Middle frontal gyrus (tissue), 1 donor: ENCODE measurements at regions not wholly inside any gene's neighbourhood (a gene's known extent, or its start where the extent isn't known, plus 50 kb on each side); places are given as distances from the start of the nearest gene placed in this dataset.

Source experiments
- DNase-seq: peaks from one replicate; pipeline ENCODE4 v3.0.0-alpha.2; 2015; ENCODE audit warnings: low spot score; ENCODE audit errors: extremely low spot score

- no peak for DNase-seq
Observed at GRCh38 chr1:57882072-57882471, 458.2 kb upstream of the DAB1 start.

DNA sequence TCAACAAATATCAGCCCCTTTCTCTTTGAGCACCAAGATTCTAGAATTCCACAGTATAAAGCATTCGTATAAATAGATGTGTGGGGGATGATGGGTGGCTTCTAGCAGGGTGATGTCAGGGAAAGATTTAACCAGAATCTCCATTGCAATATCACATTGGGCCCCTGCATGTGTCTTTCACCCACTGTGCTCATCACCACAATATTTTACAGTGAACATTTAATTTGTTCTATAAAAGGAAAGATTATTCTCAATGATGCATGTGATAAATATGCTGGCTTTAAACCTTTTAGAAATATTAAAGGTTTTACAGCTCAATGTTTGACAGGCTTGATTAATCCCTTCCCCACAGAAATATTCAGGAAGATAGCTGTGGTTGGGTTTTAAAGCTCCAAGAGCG lies 457.8 kb upstream of the DAB1 start:
- DNase-seq = no peak

GRCh38 chr1:57879700-57880099 lies 455.8 kb upstream of the DAB1 start:
- DNase-seq = no peak

GRCh38 chr1:57874418-57874877 lies 450.6 kb upstream of the DAB1 start:
- no peak for DNase-seq

DNA sequence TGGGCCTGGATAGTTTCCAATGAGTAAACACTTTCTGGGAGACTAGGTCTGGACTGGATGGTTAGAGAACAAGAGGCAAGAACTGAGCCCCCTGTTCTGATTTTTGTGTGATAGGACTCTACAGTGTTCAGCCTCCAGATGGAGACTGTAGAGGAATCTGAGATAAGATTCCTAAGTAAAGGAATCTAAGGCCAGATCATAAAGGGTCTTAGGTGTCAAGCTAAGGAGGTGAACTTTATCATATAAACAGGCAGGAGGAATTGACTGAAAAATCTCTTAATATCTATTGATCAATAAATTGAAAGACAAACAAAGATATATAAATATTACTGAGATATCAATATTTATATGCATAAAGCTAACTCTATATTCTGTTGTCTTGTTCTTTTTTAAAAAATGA lies 449.1 kb upstream of the DAB1 start:
- no peak for DNase-seq

GRCh38 chr1:57868908-57869307 lies 445.0 kb upstream of the DAB1 start:
- DNase-seq = no peak

GRCh38 chr1:57868239-57868638 lies 444.4 kb upstream of the DAB1 start:
- DNase-seq = no peak

DNA sequence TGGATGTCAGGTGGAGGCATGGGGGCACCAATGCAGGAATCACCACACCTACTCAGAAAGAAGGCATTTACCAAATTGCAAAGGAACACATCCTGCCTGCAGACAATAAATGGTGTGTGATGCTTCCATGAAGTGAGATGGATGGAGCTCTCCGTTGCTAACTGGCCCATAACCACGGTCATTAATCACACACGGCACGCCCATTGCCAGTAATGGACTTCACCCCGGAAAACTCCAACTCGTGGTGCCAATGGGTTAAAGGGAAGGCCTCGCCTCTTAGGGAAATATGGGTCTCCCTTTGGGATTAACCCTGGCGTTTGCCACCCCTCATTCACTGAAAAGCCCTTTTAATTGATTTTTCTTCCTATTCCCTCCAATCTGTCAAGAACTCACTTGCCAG lies 443.1 kb upstream of the DAB1 start:
- DNase-seq = no peak

- DNase-seq = no peak
Observed at GRCh38 chr1:57860931-57861565, 437.2 kb upstream of the DAB1 start.

DNA sequence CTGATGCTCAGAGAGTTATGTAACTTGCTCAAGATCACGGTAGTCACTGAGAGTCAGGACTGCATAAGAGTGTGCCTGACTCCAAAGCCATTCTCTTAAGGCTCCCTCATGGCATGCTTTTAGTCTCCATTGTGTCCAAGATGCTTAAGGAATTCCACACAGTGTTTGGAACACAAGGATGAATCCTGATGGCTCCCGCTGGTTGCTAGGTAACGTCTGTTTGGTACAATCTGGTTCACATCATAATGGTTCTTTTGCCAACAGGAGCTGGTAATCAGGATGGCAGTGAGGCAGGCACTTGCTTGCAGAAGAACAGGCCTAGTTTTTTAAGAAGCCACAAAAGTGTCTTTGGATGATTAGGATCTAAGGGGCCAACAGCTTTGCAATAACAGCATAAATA lies 436.5 kb upstream of the DAB1 start:
- peak; percentile 20 for DNase-seq

DNA sequence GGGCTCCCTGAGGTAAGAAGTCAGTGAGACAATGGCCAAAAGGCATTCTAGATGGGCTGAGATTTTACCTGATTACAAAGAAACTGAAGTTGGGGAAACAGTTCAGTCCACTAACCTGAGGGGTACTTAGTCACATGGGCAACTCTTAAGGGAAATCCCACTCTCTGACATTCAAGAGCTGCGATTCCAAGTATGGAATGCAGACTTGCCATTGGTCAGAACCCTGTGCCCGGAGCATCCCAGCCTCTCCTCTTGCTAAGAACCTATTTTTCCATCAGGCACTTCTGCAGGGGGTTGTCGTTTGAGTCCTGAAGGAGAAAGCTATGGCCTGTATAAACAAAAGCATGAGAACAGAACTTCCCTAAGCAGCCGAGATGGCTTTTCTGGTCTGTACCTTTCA lies 434.9 kb upstream of the DAB1 start:
- DNase-seq = no peak

DNA sequence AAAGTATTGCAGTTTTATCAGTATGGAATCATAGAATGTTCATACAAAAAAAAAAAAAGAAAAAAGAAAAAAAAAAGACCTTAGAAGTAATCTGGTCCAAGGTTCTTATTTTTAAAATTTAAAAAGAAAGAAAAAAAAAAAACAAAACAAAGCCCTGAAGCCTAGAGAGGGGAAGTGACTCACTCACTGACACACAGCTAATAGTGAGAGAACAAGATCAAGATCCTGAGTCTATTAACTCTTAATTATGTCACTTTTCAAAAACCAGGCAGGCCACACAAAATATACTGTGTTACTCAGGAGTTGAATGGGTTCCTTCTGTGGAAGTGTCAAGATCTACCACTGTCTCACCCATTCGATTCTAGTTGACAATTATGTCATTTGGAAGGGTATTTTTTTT lies 433.9 kb upstream of the DAB1 start:
- no peak for DNase-seq

- no peak for DNase-seq
Observed at GRCh38 chr1:57854436-57854835, 430.6 kb upstream of the DAB1 start.

GRCh38 chr1:57850176-57850940 lies 426.5 kb upstream of the DAB1 start:
- no peak for DNase-seq

DNA sequence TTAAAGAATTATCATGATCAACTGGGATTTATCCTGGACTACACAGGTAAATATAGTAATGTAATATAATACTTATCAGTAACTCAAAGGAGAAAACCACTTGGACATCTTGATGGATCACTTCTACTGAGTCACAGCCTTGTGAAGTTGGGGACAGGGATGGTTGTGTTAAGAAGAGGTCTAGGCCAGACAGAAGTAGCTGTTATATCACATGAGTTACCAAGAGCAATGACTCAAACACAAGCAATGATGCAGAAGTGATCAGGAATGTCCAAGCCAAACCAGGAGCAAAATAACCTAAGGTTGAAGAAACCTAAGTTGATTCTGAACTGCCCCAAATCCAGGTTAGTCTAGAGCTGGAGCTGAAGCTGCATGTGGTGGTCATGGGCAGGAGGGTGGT lies 424.5 kb upstream of the DAB1 start:
- no peak for DNase-seq

DNA sequence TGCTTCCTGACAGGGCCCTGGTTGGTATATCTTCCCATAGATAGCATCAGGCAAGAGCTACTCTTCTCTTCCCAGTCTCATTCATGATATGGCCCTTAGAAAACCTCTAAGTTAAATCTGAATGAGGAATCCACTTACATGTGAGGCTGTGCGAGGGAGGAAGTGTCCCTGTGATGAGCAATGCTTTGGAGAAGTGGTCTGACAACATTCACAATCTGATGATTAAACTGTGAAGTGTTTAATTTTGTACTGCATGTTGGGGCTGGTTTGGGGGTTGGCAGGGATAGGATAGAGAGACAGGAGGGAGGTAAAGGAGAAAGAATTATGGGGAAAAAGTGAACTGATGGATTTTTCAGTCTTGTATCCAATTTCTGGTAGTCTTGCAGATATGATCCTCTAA lies 421.2 kb upstream of the DAB1 start:
- no peak for DNase-seq

- DNase-seq = no peak
Observed at GRCh38 chr1:57844382-57844980, 420.6 kb upstream of the DAB1 start.

DNA sequence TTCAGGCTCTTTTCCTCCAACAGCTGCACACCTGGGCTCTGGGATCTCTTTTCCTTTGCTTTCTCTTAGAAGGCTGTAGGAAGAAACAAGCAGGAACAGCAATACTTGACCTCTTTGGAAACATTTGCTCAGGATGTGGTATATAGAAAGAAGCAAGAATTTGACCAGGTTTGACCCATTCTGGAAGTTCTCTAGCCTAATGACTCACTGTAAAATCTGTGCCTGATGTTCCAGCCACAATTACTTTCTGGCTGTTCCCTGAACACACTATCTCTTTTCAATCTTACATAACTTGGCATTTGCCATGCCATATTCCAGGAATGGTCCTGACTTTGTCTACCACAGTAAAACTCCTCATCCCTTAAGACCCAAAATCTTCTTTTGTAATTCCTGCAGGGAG lies 419.9 kb upstream of the DAB1 start:
- no peak for DNase-seq

DNA sequence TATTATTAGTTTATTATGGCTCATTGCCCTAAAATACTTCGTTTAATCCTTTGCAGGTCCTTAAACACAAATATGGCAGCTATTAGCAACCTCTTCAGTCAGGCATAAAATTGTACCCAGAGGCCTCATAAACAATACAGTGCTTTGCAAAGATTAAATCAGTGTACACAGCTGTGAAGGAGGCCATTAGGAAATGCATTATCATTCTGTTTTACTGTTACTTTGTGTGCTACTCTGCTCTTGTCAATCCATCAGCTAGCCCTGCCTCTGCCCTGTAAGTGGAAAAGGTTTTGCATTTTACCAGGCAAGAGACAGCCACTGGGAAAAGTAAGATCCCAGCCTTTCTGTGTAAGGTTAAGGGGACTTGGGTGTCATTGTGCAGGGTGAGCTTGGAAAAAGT lies 415.7 kb upstream of the DAB1 start:
- DNase-seq = no peak

GRCh38 chr1:57839067-57839466 lies 415.2 kb upstream of the DAB1 start:
- DNase-seq = no peak

GRCh38 chr1:57835620-57836019 lies 411.8 kb upstream of the DAB1 start:
- no peak for DNase-seq

DNA sequence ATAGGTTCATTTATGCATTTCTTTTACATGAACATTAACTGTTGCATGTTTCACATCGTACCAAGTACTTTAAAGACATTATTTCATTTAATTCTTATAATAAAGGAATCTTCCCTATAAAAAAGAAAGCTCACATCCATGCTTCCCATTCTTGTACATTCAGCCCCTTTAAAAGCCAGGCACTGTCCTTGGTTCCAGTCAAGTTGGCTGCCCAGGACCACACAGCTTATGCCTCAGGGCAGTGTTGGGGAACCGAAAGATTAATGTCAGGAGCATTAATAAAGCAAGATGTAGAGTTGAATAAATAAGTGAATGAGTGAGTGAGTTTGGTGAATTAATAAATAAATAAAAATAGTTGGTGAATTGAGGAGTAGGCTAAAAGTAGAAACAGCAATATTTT lies 409.4 kb upstream of the DAB1 start:
- no peak for DNase-seq

- DNase-seq = no peak
Observed at GRCh38 chr1:57832612-57833011, 408.8 kb upstream of the DAB1 start.
